RWPE1 (cell line): ENCODE measurements at regions not wholly inside any gene's neighbourhood (a gene's known extent, or its start where the extent isn't known, plus 50 kb on each side); places are given as distances from the start of the nearest gene placed in this dataset.

Experiments
- CTCF ChIA-PET: fragments of 350-600 bp; sonication (Branson Sonifier 250); formaldehyde crosslinking; extraction: SDS; loops from one replicate; lab custom pipeline; 2021; lab: Yijun Ruan, JAX
- POLR2A ChIA-PET: fragments of 400-600 bp; formaldehyde crosslinking; extraction: SDS; loops from one replicate; lab custom pipeline; 2020; ENCODE audit warnings: antibody characterized with exemption; ENCODE audit not compliant: low non-redundant PET; lab: Yijun Ruan, JAX
- DNase-seq: peaks from one replicate; pipeline ENCODE4 v3.0.0; 2012; ENCODE audit warnings: low spot score
- H3K27ac ChIP-seq: fragments of 450-650 bp; 2 replicates; pipeline ENCODE4 v1.5.1; 2017
- CTCF ChIP-seq: fragments of 450-650 bp; conservative IDR thresholded peaks from 2 replicates; pipeline ENCODE4 v1.5.1; 2017; ENCODE audit warnings: low read depth, mild to moderate bottlenecking

- ChIA-PET POLR2A (no interaction called here), CTCF (no interaction called here)
- no peak overlapping the region for H3K27ac ChIP-seq
- TF ChIP-seq CTCF, result no peak
- DNase-seq, result no peak
These were observed 658.7 kb downstream of the PCDH18 start for GRCh38 chr4:136873555-136873954.

GRCh38 chr4:136867465-136867864 lies 664.8 kb downstream of the PCDH18 start:
- no peak for TF ChIP-seq CTCF
- no peak overlapping the region for H3K27ac ChIP-seq
- ChIA-PET POLR2A (no interaction called here), CTCF (no interaction called here)
- no peak for DNase-seq

- H3K27ac ChIP-seq, result no peak overlapping the region
- TF ChIP-seq CTCF, result no peak
- DNase-seq, result no peak
- ChIA-PET CTCF (interaction anchor here (0.6 to 1.5 kb wide), 3 partner anchors 10 to 1656 kb away, joined by 3 to 9 read pairs (median 3); no protein-coding TSS in a partner anchor), POLR2A (no interaction called here)
These were observed 666.8 kb downstream of the PCDH18 start for GRCh38 chr4:136865526-136865925.

- peak; percentile 10 for DNase-seq
- peak; percentile 81 for TF ChIP-seq CTCF
- no peak overlapping the region for H3K27ac ChIP-seq
- CTCF ChIA-PET, result interaction anchor here (0.6 to 1.5 kb wide), 5 partner anchors 9 to 1656 kb away, joined by 3 to 9 read pairs (median 3); no protein-coding TSS in a partner anchor
- POLR2A ChIA-PET, result no interaction called here
These were observed 667.6 kb downstream of the PCDH18 start for GRCh38 chr4:136864604-136865185.

GRCh38 chr4:136863756-136864155 lies 668.5 kb downstream of the PCDH18 start:
- ChIA-PET POLR2A (no interaction called here), CTCF (interaction anchor here (0.6 kb wide), 1 partner anchor 1755 kb away, joined by 4 read pairs; no protein-coding TSS in a partner anchor)
- DNase-seq, result no peak
- H3K27ac ChIP-seq, result no peak overlapping the region
- TF ChIP-seq CTCF, result no peak

- no peak overlapping the region for H3K27ac ChIP-seq
- DNase-seq, result no peak
- no peak for TF ChIP-seq CTCF
- POLR2A ChIA-PET, result no interaction called here
- CTCF ChIA-PET, result interaction anchor here (0.6 kb wide), 2 partner anchors 127 to 806 kb away, joined by 3 to 4 read pairs; no protein-coding TSS in a partner anchor
These were observed 669.6 kb downstream of the PCDH18 start for GRCh38 chr4:136862653-136863052.
